ENCODE measurements at regions not wholly inside any gene's neighbourhood (a gene's known extent, or its start where the extent isn't known, plus 50 kb on each side); places are given as distances from the start of the nearest gene placed in this dataset.

DNA sequence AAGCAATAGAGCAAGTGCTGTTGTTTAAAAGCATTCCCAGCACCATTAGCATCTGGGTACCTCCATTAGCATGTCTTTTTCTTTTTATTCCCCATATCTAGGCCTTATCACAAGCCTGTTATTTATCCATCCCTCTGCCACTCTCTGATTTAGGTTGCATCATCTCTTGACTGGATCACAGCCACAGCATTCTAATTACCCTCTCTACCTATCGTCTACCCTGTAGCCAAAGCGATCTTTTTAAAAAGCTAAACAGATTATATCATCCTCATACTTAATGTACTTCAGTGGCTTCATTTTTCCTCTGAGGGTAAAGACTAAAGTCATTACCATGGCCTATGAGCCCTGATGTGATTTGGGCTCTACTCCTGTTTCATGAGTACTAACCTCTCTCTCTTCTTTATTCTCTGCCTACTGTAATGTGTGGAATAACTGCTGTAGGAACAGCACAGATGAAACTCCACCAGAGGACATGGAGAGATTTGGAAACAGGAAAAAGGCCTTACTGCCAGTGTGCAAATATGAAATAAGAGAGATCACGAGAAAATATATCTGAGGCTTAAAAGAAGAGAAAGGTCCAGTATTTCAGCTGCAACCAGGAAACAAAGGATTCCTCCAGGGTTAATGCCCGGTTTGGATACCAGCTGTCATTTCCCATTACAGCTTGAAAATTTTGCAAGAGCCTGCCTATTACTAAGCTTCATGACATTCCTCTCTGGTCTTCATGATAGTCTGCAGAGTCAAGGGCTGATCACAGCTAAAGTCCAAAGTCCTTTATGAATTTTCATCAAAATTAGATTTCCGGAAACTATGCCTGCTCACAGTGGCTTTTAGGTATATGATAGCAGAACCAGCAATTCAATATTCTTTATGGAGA, 422.5 kb upstream of the PDE3A start:
- Histone ChIP-seq H4K20me1 (ENCODE audit: insufficient read depth, low read length) (no peaks in the 10 kb centered on the region), H3K79me2 (ENCODE audit: low read length) (no peaks in the 10 kb centered on the region), H2AFZ (ENCODE audit: low read depth, low read length) (no peak overlapping the region), H3K9ac (ENCODE audit: low read length) (no peak overlapping the region), H3K4me2 (ENCODE audit: low read length) (no peak overlapping the region), H3K9me3 (ENCODE audit: insufficient read depth, low read length) (no peaks in the 10 kb centered on the region), H3K27ac (ENCODE audit: low read length) (no peak overlapping the region), H3K36me3 (replicated peaks; ENCODE audit: low read depth, low read length) (no peaks in the 10 kb centered on the region), H3K4me1 (ENCODE audit: low read length) (no peaks in the 10 kb centered on the region), H3K27me3 (ENCODE audit: low read depth, low read length) (no peaks in the 10 kb centered on the region), H3K4me3 (ENCODE audit: low read length) (no peak overlapping the region)
- no peak for TF ChIP-seq EZH2phosphoT487 (IDR thresholded peaks at IDR 0.05; ENCODE audit: low read depth)
- TF ChIP-seq, protein P1, sequence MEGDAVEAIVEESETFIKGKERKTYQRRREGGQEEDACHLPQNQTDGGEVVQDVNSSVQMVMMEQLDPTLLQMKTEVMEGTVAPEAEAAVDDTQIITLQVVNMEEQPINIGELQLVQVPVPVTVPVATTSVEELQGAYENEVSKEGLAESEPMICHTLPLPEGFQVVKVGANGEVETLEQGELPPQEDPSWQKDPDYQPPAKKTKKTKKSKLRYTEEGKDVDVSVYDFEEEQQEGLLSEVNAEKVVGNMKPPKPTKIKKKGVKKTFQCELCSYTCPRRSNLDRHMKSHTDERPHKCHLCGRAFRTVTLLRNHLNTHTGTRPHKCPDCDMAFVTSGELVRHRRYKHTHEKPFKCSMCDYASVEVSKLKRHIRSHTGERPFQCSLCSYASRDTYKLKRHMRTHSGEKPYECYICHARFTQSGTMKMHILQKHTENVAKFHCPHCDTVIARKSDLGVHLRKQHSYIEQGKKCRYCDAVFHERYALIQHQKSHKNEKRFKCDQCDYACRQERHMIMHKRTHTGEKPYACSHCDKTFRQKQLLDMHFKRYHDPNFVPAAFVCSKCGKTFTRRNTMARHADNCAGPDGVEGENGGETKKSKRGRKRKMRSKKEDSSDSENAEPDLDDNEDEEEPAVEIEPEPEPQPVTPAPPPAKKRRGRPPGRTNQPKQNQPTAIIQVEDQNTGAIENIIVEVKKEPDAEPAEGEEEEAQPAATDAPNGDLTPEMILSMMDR (IDR thresholded peaks at IDR 0.05; ENCODE audit: low read depth, low read length) = no peak

DNA sequence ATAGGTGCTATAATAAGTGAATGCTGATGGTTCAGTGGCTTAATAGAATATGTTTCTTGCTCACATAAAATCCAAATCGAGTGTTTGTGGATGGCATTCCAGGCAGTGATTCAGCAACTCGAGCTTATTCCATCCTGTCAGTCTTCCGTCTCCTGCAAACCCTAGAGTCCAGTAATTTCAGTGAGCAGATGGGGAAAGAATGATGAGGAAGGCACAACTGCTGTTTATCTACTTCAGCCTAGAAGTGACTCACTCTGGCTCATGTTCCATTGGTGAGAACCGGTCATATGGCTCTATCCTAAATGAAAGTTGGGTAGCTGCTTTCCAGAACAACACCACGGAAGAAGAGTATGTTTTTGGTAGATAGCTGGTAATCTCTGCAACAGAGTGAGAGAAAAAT, 421.8 kb upstream of the PDE3A start:
- Histone ChIP-seq H4K20me1 (ENCODE audit: insufficient read depth, low read length) (no peaks in the 10 kb centered on the region), H3K4me3 (ENCODE audit: low read length) (no peak overlapping the region), H3K36me3 (replicated peaks; ENCODE audit: low read depth, low read length) (no peaks in the 10 kb centered on the region), H3K4me2 (ENCODE audit: low read length) (no peak overlapping the region), H3K27ac (ENCODE audit: low read length) (no peak overlapping the region), H2AFZ (ENCODE audit: low read depth, low read length) (no peak overlapping the region), H3K79me2 (ENCODE audit: low read length) (no peaks in the 10 kb centered on the region), H3K27me3 (ENCODE audit: low read depth, low read length) (no peaks in the 10 kb centered on the region), H3K9me3 (ENCODE audit: insufficient read depth, low read length) (no peaks in the 10 kb centered on the region), H3K4me1 (ENCODE audit: low read length) (no peaks in the 10 kb centered on the region), H3K9ac (ENCODE audit: low read length) (no peak overlapping the region)
- TF ChIP-seq EZH2phosphoT487 (IDR thresholded peaks at IDR 0.05; ENCODE audit: low read depth) = no peak
- TF ChIP-seq, protein P1 (IDR thresholded peaks at IDR 0.05; ENCODE audit: low read depth, low read length) = no peak

DNA sequence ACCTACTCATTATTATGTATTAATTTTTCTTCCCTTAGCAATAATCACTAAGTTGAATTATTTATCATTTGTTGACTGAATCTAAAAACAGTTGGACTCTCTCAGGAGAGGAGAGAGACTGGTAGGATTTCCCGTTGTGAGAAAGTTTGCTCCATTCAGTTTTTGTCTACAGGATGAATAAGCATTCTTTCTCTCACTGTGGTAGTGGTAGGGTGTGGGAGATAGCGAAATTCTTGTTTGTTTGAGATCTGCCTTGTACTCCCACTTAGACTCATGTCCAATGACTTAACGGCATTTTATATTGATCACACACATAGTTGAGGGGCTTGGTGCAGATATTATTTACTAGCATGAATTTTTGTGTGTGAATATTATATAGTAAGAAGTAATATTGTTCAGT, 421.0 kb upstream of the PDE3A start:
- no peak overlapping the region for H3K4me2 ChIP-seq (ENCODE audit: low read length)
- no peak overlapping the region for H3K27ac ChIP-seq (ENCODE audit: low read length)

DNA sequence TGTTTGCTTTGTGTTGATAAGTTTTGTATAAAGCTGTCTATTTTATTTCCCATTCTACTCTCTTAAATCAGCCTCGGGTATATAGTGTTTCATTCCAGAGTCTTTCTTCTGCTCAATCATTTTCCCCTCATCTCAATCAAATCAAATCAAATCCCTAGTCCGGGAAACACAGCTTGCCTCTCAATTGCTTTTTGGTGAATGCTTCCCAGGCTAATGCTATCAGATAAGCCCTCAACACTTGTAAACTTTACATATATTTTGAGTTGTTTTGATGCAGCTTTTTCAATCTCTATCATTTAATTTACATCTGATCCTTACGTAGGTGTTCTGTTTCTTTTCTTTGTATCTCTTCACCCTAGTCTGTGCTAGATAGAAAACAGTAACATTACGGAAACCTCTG, 416.7 kb upstream of the PDE3A start:
- TF ChIP-seq EZH2phosphoT487 (IDR thresholded peaks at IDR 0.05; ENCODE audit: low read depth) = no peak
- TF ChIP-seq, protein P1 (IDR thresholded peaks at IDR 0.05; ENCODE audit: low read depth, low read length) = no peak

More for the DNA sequence above, 421.0 kb upstream of the PDE3A start:
- Histone ChIP-seq H2AFZ (ENCODE audit: low read depth, low read length) (no peak overlapping the region), H4K20me1 (ENCODE audit: insufficient read depth, low read length) (no peaks in the 10 kb centered on the region), H3K9ac (ENCODE audit: low read length) (no peak overlapping the region), H3K79me2 (ENCODE audit: low read length) (no peaks in the 10 kb centered on the region), H3K4me1 (ENCODE audit: low read length) (no peaks in the 10 kb centered on the region), H3K36me3 (replicated peaks; ENCODE audit: low read depth, low read length) (no peaks in the 10 kb centered on the region), H3K27me3 (ENCODE audit: low read depth, low read length) (no peaks in the 10 kb centered on the region), H3K9me3 (ENCODE audit: insufficient read depth, low read length) (no peaks in the 10 kb centered on the region), H3K4me3 (ENCODE audit: low read length) (no peak overlapping the region)
- no peak for TF ChIP-seq EZH2phosphoT487 (IDR thresholded peaks at IDR 0.05; ENCODE audit: low read depth)
- TF ChIP-seq, protein P1 (IDR thresholded peaks at IDR 0.05; ENCODE audit: low read depth, low read length) = no peak

More for the DNA sequence above, 416.7 kb upstream of the PDE3A start:
- Histone ChIP-seq H3K36me3 (replicated peaks; ENCODE audit: low read depth, low read length) (no peaks in the 10 kb centered on the region), H3K4me1 (ENCODE audit: low read length) (no peaks in the 10 kb centered on the region), H3K9me3 (ENCODE audit: insufficient read depth, low read length) (no peaks in the 10 kb centered on the region), H3K27me3 (ENCODE audit: low read depth, low read length) (no peaks in the 10 kb centered on the region), H4K20me1 (ENCODE audit: insufficient read depth, low read length) (no peaks in the 10 kb centered on the region), H3K4me3 (ENCODE audit: low read length) (no peak overlapping the region), H3K27ac (ENCODE audit: low read length) (no peak overlapping the region), H2AFZ (ENCODE audit: low read depth, low read length) (no peak overlapping the region), H3K9ac (ENCODE audit: low read length) (no peak overlapping the region), H3K4me2 (ENCODE audit: low read length) (no peak overlapping the region), H3K79me2 (ENCODE audit: low read length) (no peaks in the 10 kb centered on the region)

Measured in OCI-LY3 (cell line).